T-helper 1 cell treated with Interleukin-12 subunit alpha and Interleukin-12 subunit beta and Interleukin-4 antibody, amounts not matched to agents 30 ng/mL and 1 ng/mL, for 36 hours (primary cell): ENCODE measurements at regions not wholly inside any gene's neighbourhood (a gene's known extent, or its start where the extent isn't known, plus 50 kb on each side); places are given as distances from the start of the nearest gene placed in this dataset.

Experiments
- intact Hi-C: fragments of 100-400 bp; cut with micrococcal nuclease; formaldehyde crosslinking; loops from one replicate; pipeline ENCODE4 v1.15.1; 2024

DNA sequence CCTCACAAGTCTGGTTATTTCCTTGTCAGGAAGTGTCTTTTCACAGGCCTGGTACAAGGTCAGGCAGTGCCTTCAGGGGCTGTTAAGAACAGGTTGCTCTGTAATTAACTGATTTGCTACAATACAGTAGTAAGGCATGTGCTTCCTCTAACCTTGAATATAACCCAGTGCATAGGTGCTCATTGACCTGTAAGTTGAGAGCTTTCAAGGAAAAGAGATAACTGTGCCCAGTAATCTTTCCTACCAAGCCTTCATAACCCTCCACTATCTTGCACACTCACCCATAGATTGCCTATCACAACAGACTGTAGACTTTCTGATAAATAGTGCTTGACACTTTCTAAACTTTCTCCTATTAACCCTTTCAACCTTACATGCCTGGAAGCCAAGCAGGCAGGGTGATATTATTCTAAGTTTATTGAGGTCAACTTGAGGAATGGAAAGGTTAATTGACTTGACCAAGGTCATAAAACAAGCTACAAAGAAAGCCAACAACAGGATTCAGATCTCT is 148.1 kb downstream of the PPARGC1A start:
- intact Hi-C loops: no loop called here

DNA sequence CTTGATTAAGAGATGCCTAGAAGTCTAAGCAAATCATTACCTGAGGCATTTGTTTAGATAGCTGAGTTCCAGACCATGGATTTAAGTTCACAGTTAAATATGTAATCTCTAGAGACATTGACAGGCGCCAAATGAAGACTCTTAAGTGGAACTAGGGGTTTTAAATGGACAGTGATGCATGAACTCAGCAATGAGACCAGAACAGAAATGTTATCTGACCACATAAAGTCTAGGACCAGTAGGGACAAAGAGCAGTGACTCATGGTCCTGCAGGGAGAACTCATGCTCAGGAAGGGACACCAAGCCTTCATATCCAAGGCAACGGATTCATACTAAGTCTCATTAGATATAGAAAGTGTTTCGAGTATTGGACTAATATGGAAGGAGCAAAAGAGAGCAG is 152.3 kb downstream of the PPARGC1A start:
- intact Hi-C loops: no loop called here

DNA sequence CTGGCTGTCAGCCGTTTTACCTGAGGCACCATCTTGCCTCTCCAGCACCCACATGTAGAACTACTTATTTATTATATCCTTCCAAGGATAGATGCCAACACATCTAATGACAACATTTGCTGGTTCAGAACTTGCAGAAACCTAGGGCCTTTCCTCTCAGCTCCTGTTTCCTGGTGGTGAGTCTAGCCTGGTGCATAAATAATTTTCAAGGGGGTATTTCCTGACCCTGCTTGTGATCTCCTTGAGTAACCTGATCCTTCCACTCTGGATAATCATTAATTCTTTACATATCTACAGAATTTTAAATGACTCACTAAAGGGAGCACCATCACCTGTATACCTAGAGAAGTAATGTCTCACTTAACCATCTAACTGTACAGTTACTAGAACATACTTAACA is 153.4 kb downstream of the PPARGC1A start:
- intact Hi-C loops: no loop called here

DNA sequence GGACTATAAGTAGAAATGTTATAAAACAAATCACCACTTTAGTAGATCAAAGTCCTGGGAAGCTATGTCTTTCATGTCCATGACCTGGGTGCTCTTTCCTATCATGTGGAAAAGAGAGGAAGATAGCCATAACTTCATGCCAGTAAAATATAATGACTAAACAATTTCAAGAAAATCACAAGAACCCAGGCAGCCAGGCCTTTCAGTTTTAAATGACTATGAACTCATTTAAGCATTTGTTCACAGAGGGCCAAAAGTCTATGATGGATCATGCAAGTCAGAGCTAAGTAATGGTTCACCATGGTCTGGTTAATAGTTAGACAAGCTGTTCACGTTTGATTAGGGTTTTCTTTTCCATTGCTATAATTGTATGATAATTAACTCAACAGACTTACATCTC is 155.8 kb downstream of the PPARGC1A start:
- intact Hi-C loops: no loop called here

DNA sequence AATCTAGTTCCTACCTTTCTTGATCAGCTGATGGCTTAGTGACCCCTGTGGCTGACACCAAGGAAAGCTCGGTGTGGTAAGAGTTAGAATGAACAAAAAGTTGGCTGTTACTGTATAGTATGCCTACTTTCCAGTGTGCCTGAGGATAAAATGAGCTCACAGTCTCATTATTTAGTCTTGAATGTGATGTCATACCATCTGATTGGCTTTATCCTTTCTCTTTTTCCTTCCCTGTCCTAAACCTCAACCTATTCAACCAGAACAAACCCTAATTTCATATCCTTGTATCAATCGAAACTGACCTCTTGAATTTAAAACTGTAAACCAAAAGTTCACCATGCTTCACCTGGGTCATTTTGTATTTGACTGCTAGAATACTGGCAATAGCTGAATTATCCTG is 156.4 kb downstream of the PPARGC1A start:
- intact Hi-C loops: no loop called here

DNA sequence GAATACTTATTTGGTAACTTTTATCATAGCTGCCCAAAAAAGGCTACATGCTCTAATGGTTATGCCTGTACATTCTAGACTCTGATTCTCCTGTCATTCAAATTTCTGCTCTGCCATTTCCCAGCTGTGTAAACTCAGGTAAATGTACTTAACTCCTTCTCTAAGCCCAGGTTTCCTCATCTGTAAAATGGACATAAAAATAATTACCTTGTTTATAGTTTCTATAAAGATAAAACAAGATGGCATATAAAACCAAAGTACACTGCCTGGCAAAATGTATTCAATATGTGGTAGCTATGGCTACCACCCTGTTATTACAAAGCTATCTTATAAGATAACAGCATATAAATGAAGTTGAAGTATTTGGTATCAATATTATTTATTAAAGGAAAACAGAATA is 158.8 kb downstream of the PPARGC1A start:
- intact Hi-C loops: no loop called here

DNA sequence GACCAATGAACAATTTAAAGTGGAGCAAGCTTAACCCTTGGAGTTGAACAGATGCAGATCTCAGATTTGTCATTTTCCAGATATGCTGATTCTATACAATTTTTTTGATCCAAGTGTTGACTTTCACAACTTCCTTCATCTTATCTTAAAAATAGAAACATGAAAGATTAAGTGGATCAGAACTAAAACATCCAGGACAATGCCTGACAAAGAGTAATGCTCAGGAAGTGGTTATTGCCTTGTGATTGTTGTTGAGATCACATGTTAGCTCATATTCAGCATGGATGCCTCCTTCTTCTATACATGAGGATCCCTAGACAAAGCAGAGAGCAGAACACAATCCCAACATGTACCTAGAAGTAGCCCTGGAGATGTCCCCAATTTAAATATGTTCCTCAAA is 160.9 kb downstream of the PPARGC1A start:
- intact Hi-C loops: no loop called here

DNA sequence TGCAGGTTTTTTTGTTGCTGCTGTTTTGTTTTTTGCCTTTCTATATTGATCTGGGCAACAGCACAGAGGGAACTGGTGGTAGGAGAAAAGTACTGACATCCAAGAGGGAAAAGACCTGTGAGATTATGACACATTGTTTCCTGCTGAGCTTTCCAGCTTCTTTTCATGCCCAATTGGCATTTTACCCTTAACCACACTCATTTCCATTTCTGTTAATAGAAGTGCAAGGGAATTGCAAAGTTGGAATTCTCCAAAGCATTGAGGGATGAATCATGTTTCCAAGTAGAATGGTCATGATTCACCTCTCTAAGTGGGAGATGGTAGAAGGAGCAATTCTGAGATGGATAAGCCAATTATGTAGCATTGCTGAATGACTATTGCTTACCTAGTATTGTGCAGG is 161.5 kb downstream of the PPARGC1A start:
- intact Hi-C loops: no loop called here

DNA sequence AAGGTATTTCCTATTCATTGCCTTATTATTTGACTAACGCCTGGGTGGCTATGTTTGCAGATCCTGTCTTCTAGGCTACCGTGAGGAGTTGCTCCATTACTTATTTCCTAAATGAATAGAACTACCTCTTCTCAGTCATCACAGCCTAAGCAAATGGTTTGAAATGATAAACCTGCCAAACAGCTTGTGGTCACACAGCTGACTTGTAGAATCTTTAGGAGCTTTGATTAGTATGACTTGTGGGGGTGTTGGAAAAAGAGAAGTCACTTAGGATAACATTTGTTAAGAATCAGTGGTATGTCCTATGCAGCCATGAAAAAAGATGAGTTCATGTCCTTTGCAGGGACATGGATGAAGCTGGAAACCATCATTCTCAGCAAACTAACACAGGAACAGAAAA is 169.3 kb downstream of the PPARGC1A start:
- intact Hi-C loops: no loop called here

DNA sequence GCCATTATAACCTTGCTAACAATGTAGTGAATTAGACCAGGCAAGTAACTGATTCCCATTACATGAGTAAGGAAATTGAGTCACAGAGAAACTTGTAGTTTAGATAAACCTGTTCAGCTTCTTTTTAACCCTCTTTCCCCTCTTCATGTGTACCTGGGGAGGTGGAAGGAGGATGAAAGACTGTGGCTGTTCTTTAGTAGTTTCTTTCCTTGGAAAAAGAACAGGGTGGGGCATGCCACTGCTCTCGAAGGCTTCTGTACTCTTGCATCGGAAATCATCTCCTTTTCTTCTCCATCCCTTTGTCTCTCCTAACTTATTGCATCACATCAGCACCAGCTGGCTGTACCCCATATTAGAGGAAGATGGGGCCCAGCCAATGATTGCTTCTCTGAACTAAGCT is 171.4 kb downstream of the PPARGC1A start:
- intact Hi-C loops: no loop called here

DNA sequence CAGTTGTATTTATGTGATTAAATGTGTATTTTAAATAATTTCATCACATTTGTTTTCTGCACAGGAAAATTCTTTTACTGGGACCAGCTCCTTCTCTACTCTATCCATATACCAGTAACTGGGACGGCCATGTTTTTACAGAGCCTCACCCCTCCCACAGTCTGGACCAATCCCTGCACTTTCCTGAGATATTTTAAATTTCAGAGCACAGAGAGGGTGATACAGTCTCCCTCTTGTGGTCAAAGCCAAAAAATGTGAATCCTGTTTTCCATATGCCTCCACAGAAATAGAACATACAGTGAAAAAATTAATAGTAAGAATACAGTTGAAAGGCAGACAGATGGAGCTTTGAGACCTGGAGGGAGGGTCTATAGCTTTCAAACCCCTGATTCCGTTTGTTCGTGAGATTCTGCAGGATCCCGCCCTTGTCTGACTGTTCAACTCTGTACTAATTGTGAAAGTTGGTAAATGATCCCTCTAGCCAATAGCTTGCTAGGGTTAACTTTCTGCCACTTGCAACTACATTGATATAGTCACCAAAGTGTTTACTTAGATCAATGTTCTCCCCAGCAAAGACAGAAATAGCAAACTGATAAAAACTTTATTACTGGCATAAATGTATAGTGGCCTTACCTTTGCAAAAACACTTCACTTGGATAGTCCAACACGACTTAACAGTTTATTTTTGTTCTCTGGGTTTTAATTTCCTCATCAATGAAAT is 172.2 kb downstream of the PPARGC1A start:
- intact Hi-C loops: loop anchor here (1.0 kb wide), 2 partner anchors 383 to 582 kb away; no protein-coding TSS in a partner anchor

DNA sequence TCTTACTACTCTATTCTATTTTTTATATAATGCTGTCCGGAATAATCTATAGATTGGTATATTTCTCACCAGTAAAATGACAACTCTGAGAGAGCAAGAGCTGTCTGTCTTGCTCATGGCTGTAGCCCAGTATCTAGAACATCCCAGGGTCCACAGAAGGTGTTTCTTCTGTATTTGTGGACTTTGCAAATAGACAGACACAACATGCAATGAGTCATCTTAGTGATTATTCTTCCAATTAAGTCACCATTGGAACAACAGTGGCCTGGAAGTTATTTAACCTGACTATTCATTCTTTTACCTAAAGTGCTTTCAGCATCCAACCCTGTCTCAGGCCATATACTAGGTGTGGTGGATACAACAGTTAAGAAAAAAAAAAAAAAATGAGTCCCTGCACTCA is 179.5 kb downstream of the PPARGC1A start:
- intact Hi-C loops: no loop called here

DNA sequence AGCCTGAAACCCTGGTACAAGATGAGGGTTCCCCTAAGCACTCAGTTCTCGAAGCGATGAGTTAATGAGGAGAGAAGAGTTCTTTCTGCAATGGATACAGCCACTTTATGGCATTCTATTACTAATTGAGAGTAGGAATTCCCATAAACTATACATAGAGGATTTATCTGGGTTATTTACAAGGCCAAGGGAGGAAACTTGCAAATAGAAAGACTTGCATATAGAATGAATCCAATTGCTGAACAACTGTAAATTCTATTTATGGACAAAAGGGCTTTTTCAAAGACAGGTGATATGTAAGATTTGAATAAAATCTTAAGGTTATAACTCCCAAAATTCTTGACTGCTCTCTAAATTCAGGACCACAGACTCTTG is 182.2 kb downstream of the PPARGC1A start:
- intact Hi-C loops: no loop called here

DNA sequence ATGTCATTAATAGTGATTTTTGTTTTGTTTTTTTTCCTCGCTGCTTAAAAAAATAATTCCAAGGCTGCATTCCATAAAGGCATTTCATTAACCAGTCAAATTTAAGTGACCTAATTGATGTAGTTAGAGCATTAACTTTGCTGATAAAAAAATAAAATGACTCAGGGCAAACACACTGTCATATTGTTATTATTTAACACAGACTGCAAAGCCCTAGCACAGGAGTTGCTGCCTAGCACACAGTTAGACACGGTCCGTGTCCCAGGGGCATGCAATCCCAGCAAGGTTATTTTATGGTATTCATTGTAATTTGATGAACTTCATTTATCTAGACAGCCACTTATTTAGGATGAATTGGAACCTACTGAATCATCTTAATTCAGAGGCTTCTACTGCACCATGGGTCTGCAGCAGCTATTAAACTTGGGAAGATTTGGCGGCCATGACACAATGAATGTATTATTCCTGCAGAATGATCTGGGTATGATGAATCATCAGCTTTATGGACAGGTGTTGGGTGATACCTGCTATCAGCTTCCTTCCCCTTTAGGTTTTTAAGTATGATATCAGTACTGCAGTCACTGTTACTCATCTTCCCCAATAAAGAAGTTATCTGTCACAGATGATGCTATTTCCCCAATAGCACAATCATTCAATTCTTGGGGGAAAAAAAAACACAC is 182.7 kb downstream of the PPARGC1A start:
- intact Hi-C loops: no loop called here

DNA sequence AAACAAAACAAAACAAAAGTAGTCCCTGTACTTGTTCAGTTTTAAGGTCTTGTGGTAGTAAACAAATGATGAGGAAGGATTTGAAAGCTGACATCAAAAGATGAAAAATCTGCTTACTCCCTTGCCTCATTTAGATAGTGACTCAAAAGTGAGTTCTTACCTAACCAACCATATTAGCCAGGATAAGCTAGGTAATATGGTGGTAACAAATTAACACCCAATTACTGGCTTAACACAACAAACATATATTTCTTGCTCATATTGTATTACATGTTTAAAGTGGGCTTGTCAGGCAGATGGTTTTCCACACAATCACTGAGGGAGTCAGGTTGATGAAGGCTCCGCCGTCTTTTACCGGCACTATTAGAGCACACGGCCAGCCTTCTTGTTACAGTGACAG is 189.7 kb downstream of the PPARGC1A start:
- intact Hi-C loops: no loop called here

DNA sequence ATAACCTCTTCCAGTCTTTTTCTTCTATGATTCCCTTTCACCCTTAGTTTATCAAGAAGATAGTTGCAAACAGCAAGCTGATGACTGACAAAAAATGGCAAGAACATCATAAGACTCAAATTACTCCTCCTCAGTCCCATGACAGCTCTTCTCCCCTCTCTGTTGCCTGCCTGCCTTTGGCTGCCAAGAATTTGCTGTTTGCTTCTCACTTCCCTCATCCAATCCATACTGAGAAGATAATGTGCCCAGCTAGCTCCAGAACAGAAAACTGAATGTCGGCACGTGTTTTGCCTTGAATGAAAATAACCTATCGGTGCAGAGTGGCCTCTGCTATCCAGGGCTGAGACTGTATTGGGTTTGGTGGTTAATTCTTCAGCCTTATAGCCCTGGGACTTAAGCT is 192.1 kb downstream of the PPARGC1A start:
- intact Hi-C loops: no loop called here

DNA sequence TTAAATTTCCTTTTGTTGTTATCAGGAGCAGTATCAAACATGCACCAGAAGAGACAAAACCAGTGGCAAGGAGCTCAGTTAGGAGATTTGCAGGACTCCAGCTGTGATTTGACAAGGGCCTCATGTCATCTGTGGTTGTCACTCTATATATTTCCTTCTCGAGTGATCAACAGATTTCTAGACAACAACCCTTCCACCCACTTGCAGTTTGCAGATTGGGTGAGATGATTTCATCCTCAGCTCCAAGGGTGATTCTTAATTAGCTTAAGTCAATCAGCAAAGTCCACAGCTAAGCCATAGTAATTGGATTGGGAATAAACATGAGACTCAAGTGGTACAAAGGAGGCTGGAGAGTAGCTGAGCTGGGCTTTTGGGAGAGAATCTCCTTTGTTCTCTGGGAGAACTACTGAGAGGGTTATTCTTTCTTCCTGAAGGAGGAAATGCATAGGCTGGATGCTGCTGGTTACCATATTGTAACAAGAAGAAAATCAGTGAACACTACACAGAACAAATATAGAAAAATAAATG is 192.8 kb downstream of the PPARGC1A start:
- intact Hi-C loops: no loop called here

DNA sequence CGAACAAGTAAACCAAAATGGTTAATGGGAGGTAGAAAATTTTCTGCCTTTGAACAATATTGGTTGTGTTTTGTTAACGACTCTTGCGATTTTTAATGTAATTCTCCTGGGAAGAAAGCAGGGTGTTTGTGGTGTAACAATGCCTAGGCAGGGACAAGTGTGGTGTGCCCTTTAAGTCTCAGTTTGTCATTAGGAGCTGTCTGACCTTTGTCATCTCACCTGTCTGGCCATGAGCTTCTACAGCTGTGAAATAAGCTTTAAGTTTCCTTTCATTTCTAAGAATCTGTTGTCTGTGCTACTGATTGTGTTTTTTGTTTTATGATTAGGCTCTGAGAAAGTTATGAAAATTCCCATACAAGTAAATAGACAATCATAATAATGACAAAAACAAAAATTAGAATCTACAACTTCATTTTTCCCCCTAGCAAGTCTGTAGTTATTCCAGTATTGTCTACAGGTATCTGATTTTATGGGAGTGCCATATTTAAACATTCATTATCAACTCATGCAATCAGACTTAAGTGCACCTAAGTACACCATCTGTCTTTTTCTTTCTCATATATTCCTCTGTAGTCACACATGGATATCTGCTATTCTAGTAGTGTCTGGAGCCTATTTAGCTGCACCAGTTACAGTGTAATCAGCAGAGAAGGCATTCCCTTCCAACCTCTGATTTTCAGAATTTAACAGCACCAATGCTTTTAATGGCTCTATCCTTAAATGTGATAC is 203.5 kb downstream of the PPARGC1A start:
- intact Hi-C loops: no loop called here

DNA sequence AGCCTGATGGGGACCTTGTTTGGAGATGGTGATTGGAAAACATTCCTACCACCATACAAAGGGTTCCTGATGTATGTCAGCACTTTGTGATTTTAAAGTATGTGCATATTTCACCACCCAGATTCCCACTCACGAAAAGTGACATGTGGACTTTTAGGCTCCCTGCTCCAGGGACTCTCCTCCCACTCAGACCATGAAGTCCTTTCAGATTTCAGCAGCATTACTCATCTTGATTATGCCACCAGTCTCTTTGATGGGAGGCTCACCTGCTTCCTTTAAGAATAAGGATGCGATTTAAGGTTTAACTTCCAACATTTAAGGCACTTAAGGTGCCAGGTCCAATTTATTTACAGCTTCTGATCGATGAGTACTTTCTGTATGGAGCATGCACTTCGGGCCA is 204.4 kb downstream of the PPARGC1A start:
- intact Hi-C loops: no loop called here

DNA sequence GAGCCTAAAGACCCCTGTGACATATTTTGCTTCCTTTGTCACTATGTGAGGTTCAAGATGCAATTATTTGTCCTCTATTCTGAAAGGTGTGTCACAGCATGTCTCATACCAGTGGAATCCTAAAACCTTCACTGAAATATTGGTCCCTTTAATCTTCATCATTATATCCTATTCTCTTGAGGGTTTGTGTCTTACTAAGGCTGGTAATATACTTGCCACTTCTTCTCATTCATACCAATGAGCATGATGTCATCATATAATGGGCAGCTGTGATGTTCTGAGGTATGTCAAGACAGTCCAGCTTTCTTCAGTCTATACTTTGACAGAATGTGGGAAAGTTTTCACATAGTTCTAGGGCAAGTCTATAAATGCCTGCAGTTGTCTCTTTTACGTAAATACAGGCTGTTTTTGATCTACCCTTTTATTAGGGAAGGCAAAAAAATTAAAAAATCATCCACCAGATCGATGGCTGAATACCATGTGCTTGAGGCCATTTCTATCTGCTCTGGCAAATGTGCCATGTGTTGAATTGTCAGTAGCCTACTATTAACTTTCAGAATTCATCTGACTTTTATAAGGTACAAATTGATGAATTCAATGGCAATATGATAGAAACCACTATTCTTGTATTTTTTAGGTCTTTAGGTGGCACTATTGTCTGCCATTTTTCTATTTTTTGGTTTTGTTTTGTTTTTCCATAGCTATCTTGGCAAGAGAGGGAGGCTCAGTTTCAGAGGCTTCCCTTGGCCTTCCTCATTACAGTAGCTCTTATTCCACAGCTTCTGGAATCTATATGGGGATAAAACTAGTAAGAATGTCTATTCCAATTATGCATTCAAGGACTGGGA is 209.0 kb downstream of the PPARGC1A start:
- intact Hi-C loops: no loop called here

DNA sequence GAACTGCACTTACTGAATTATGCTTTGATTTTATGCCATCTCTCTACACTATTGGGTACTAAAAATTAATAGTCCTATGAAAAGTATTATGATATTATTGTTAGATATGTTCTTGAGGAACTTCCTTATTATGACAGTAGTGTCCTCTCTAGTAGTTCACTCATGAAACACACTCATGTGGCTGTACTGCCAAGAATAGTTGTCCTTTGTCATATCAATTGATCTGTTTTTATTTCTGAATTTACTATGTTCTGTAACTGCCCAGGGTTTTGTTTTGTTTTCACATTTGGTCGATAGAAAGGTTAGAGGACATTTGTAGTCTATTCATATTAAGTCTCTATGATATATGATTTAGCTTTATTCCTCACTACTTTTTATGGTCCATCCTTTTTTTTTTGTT is 215.2 kb downstream of the PPARGC1A start:
- intact Hi-C loops: no loop called here
